Epithelial cell of proximal tubule (primary cell): ENCODE measurements at regions not wholly inside any gene's neighbourhood (a gene's known extent, or its start where the extent isn't known, plus 50 kb on each side); places are given as distances from the start of the nearest gene placed in this dataset.

Source experiments
- DNase-seq: peaks from one replicate; pipeline ENCODE4 v3.0.0-alpha.2; 2011; ENCODE audit warnings: low read depth
- H3K4me3 ChIP-seq: 2 replicates; pipeline ENCODE4 v1.5.1; 2011; ENCODE audit warnings: low read depth, mild to moderate bottlenecking, low read length
- CTCF ChIP-seq: conservative IDR thresholded peaks from 2 replicates; pipeline ENCODE4 v1.5.1; 2012; ENCODE audit warnings: low read depth, mild to moderate bottlenecking, low read length

DNA sequence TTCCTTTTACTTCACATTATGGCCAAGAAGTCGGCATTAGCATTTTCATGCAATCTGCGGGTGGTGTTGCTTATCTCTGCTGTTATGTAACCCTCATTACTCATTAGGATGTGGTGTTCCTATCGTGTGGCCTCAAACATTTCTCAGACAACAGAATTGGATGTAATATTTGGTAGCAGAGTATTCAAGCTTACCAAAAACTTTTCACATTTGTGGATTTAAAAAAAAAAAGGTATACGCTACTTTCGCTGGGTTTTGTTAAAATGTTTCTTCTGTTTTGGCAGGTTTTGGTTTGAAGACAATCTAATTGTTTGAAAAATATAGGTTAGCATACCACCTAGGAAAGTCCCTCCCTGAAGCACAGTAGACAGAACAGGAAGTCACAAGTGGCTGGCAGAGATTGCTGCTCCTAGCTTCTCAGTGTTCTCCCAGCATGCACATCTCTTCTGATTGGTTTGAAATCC lies 128.8 kb downstream of the GATA3 start:
- no peak for TF ChIP-seq CTCF
- DNase-seq, result no peak
- H3K4me3 ChIP-seq, result no peak overlapping the region

DNA sequence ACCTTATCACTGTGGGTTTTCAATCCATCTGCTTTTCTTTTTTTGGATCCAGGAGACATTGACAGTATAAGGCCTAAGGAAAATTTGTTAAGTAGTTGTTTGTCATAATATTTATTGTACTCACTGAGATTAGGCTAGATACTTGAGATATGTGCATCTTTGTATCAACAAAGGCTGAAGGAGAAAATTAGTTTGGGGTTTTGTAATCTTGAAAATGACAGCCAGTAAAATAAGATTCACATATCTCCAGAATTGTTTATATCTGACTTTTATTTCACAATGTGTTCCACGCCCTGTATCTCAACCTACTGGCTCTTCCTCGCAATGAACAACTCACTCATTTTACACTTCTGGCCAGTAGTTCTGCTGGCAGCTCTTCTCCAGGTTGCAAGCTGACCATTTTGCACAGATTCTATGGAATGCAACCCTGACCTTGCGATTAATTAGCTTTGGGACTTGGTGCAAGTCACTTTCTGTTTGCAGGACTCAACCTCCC lies 132.7 kb downstream of the GATA3 start:
- DNase-seq, result no peak
- H3K4me3 ChIP-seq, result no peak overlapping the region
- no peak for TF ChIP-seq CTCF

DNA sequence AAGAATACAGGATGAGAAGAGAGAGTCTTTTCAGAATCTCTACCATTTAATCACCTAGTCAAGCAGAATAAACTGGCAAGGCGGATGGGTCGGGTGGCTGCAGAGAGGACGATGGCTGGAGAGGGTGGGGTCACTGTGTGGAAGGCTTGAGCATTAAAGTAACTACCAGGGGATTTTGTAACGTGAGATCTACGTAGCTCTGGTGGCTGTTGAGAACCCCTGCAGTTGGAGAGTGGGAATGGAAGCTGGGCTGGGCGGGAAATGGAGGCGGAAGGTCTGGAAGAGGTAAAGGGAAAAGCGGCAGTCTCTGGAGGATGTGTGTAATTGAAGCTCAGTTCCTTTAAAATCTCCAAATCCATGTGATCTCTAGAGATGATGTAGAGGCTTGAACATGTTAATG lies 135.0 kb downstream of the GATA3 start:
- no peak overlapping the region for H3K4me3 ChIP-seq
- DNase-seq, result no peak
- no peak for TF ChIP-seq CTCF

DNA sequence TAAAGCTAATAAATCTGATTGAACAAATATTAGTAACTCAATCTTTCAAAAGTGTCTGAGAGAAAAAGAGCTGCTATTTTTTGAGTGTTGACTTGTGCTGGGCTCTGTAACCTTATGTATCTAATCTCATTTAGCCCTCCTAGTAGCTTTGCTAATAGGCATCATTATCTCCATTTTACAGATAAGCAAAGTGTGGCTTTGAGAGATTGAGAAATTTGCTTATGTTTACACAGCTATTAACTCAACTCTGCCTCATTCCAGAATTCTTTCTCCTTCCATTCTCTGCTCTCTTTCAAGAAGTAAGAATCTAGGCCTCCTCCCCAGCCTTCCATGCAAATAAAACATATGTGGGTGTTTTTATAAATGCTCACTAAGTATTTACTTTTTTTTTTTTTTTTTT lies 137.8 kb downstream of the GATA3 start:
- TF ChIP-seq CTCF, result no peak
- H3K4me3 ChIP-seq, result no peak overlapping the region
- DNase-seq, result no peak

GRCh38 chr10:8193546-8193945 lies 139.1 kb downstream of the GATA3 start:
- no peak for TF ChIP-seq CTCF
- DNase-seq, result no peak

GRCh38 chr10:8194050-8194449 lies 139.6 kb downstream of the GATA3 start:
- no peak for TF ChIP-seq CTCF
- no peak overlapping the region for H3K4me3 ChIP-seq
- no peak for DNase-seq

More at GRCh38 chr10:8193546-8193945, 139.1 kb downstream of the GATA3 start:
- H3K4me3 ChIP-seq, result no peak overlapping the region

DNA sequence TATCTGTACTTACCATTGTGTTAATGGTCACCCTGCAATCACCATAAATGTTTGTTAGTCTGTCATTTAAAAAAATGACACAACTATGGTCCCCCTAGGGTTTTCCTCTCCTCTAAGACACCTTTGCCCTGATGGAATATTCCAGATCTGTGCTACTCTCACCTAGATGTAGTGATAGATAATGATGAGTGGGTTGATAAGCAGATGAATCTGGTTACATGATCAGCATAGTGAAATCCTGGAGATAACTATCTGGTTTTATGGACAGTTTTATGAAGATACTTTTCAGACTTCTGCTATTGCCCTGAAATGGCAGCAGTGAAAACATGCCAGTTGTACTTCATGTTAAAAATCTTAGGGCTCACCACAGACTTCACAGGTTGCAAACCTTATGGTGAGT lies 152.4 kb downstream of the GATA3 start:
- H3K4me3 ChIP-seq, result no peak overlapping the region
- TF ChIP-seq CTCF, result no peak
- DNase-seq, result no peak
